ENCODE measurements at regions not wholly inside any gene's neighbourhood (a gene's known extent, or its start where the extent isn't known, plus 50 kb on each side); places are given as distances from the start of the nearest gene placed in this dataset.
"Not testable (repeated sequence)": the region's sequence is repeated elsewhere in the genome, so short reads cannot be mapped to it uniquely, and the experiment has no call there.

GRCh38 chr10:44745920-44746319 is 165.2 kb upstream of the TMEM72 start:
- H3K9me3 Mint-ChIP-seq (ENCODE audit: unreplicated experiment), result no peaks in the 10 kb centered on the region
- H3K36me3 Mint-ChIP-seq (ENCODE audit: unreplicated experiment), result no peaks in the 10 kb centered on the region
- TF ChIP-seq CTCF (IDR thresholded peaks at IDR 0.05; ENCODE audit: partially characterized antibody, unreplicated experiment), result no peak
- no peak for DNase-seq
- no peaks in the 10 kb centered on the region for H3K4me1 Mint-ChIP-seq (ENCODE audit: low read depth, unreplicated experiment)
- no peaks in the 10 kb centered on the region for H3K27me3 Mint-ChIP-seq (ENCODE audit: unreplicated experiment)
- H3K4me3 Mint-ChIP-seq (ENCODE audit: unreplicated experiment), result no peak overlapping the region
- H3K27ac Mint-ChIP-seq (ENCODE audit: unreplicated experiment), result no peak overlapping the region

GRCh38 chr10:44747593-44748172 is 163.5 kb upstream of the TMEM72 start:
- Mint-ChIP-seq H3K36me3 (ENCODE audit: unreplicated experiment) (no peaks in the 10 kb centered on the region), H3K4me3 (ENCODE audit: unreplicated experiment) (no peak overlapping the region), H3K27ac (ENCODE audit: unreplicated experiment) (no peak overlapping the region), H3K27me3 (ENCODE audit: unreplicated experiment) (no peaks in the 10 kb centered on the region), H3K4me1 (ENCODE audit: low read depth, unreplicated experiment) (no peaks in the 10 kb centered on the region), H3K9me3 (ENCODE audit: unreplicated experiment) (no peaks in the 10 kb centered on the region)
- DNase-seq, result no peak
- TF ChIP-seq CTCF (IDR thresholded peaks at IDR 0.05; ENCODE audit: partially characterized antibody, unreplicated experiment), result no peak

- no peak for DNase-seq
- Mint-ChIP-seq H3K4me3 (ENCODE audit: unreplicated experiment) (no peak overlapping the region), H3K27me3 (ENCODE audit: unreplicated experiment) (no peaks in the 10 kb centered on the region), H3K4me1 (ENCODE audit: low read depth, unreplicated experiment) (no peaks in the 10 kb centered on the region), H3K36me3 (ENCODE audit: unreplicated experiment) (no peaks in the 10 kb centered on the region), H3K9me3 (ENCODE audit: unreplicated experiment) (no peaks in the 10 kb centered on the region), H3K27ac (ENCODE audit: unreplicated experiment) (no peak overlapping the region)
- no peak for TF ChIP-seq CTCF (IDR thresholded peaks at IDR 0.05; ENCODE audit: partially characterized antibody, unreplicated experiment)
Measured at GRCh38 chr10:44749151-44749550, 162.0 kb upstream of the TMEM72 start.

GRCh38 chr10:44752451-44753441 is 158.4 kb upstream of the TMEM72 start:
- no peak for DNase-seq
- Mint-ChIP-seq H3K36me3 (ENCODE audit: unreplicated experiment) (no peaks in the 10 kb centered on the region), H3K9me3 (ENCODE audit: unreplicated experiment) (no peaks in the 10 kb centered on the region), H3K27me3 (ENCODE audit: unreplicated experiment) (no peaks in the 10 kb centered on the region), H3K4me3 (ENCODE audit: unreplicated experiment) (no peak overlapping the region), H3K4me1 (ENCODE audit: low read depth, unreplicated experiment) (no peaks in the 10 kb centered on the region), H3K27ac (ENCODE audit: unreplicated experiment) (no peak overlapping the region)
- TF ChIP-seq CTCF (IDR thresholded peaks at IDR 0.05; ENCODE audit: partially characterized antibody, unreplicated experiment), result no peak

- not testable (repeated sequence) for H3K4me3 Mint-ChIP-seq (ENCODE audit: unreplicated experiment); H3K4me1 Mint-ChIP-seq (ENCODE audit: low read depth, unreplicated experiment); H3K27me3 Mint-ChIP-seq (ENCODE audit: unreplicated experiment); H3K36me3 Mint-ChIP-seq (ENCODE audit: unreplicated experiment); H3K27ac Mint-ChIP-seq (ENCODE audit: unreplicated experiment); H3K9me3 Mint-ChIP-seq (ENCODE audit: unreplicated experiment); DNase-seq
Measured at GRCh38 chr10:44754355-44754754, 156.8 kb upstream of the TMEM72 start.

Data from glutamatergic neuron (in vitro differentiated cells).